GM12878 (cell line): ENCODE measurements at regions not wholly inside any gene's neighbourhood (a gene's known extent, or its start where the extent isn't known, plus 50 kb on each side); places are given as distances from the start of the nearest gene placed in this dataset.

ENCODE experiments used
- ATAC-seq: fragments of 200-7000 bp; cut with Tn5 transposase; 3 replicates; pipeline ENCODE4 v1.9.1; 2020; ENCODE audit warnings: mild to moderate bottlenecking, moderate library complexity
- BruUV-seq: library from RNA; stranded (reverse); fragments of 400-500 nt; replicated peaks from 2 replicates; lab custom pipeline; 2021; lab: Mats Ljungman, UMichigan
- CTCF ChIA-PET: fragments of 300-600 bp; sonication (Branson Sonifier 250); formaldehyde crosslinking; extraction: SDS; loops from one replicate; lab custom pipeline; 2021; ENCODE audit warnings: inconsistent platforms; lab: Yijun Ruan, JAX
- POLR2A ChIA-PET: fragments of 350-600 bp; formaldehyde crosslinking; extraction: SDS; loops from one replicate; lab custom pipeline; 2021; ENCODE audit warnings: inconsistent platforms; lab: Charles Lee
- RAD21 ChIA-PET: fragments of 300-600 bp; sonication (Branson Sonifier 250); formaldehyde crosslinking; loops from one replicate; lab custom pipeline; 2023; ENCODE audit warnings: antibody characterized with exemption; ENCODE audit not compliant: unreplicated experiment; lab: Charles Lee
- SMC1A ChIA-PET: fragments of 300-600 bp; sonication (Branson Sonifier 250); formaldehyde crosslinking; loops from one replicate; lab custom pipeline; 2023; ENCODE audit not compliant: unreplicated experiment, uncharacterized antibody; lab: Charles Lee
- DNase-seq: peaks from one replicate; pipeline ENCODE4 v3.0.0-alpha.2; 2011; ENCODE audit warnings: low read depth, low spot score
- FAIRE-seq: peaks from 3 replicates; lab custom pipeline; 2011; peaks lifted over from hg19 to GRCh38; lab: Jason Lieb, UNC
- H2AFZ ChIP-seq: 2 replicates; pipeline ENCODE4 v1.6.0; 2011; ENCODE audit warnings: low read depth, low read length, control low read depth; ENCODE audit not compliant: control insufficient read depth
- H3K27ac ChIP-seq: 2 replicates; pipeline ENCODE4 v1.5.1; 2011; ENCODE audit warnings: control low read depth; ENCODE audit not compliant: control insufficient read depth, insufficient read depth
- H3K27me3 ChIP-seq, 2 experiments: replicated peaks in 1 of 2; 2 replicates each; pipeline versions ENCODE4 v1.6.0 to v1.6.1; 2011; ENCODE audit warnings: low read length in 1 of 2; ENCODE audit not compliant: control insufficient read depth in 2 of 2, insufficient read depth in 2 of 2
- H3K36me3 ChIP-seq, 2 experiments: 2 replicates each; pipeline ENCODE4 v1.5.1; 2011; ENCODE audit warnings: low read length in 1 of 2; ENCODE audit not compliant: control insufficient read depth in 2 of 2, insufficient read depth in 2 of 2
- H3K4me1 ChIP-seq: 2 replicates; pipeline ENCODE4 v1.6.1; 2011; ENCODE audit warnings: mild to moderate bottlenecking, low read length, moderate library complexity, mixed read lengths; ENCODE audit not compliant: control insufficient read depth, insufficient read depth
- H3K4me2 ChIP-seq: 2 replicates; pipeline ENCODE4 v1.6.0; 2011; ENCODE audit warnings: control low read depth; ENCODE audit not compliant: control insufficient read depth, insufficient read depth
- H3K4me3 ChIP-seq: fragments of 200-600 bp; sonication (generic); 2 replicates; pipeline ENCODE4 v1.5.1; 2016
- H3K79me2 ChIP-seq: 2 replicates; pipeline ENCODE4 v1.6.0; 2011; ENCODE audit warnings: low read length; ENCODE audit not compliant: control insufficient read depth, insufficient read depth
- H3K9ac ChIP-seq: 2 replicates; pipeline ENCODE4 v1.8.0; 2011; ENCODE audit warnings: low read length, control low read depth, mixed read lengths; ENCODE audit not compliant: control insufficient read depth, insufficient read depth
- H3K9me3 ChIP-seq: replicated peaks from 3 replicates; pipeline ENCODE4 v1.5.1; 2011; ENCODE audit warnings: mild to moderate bottlenecking, low read length; ENCODE audit not compliant: control insufficient read depth, insufficient read depth
- H4K20me1 ChIP-seq: 2 replicates; pipeline ENCODE4 v1.6.0; 2011; ENCODE audit not compliant: control insufficient read depth, insufficient read depth
- CREM ChIP-seq: IDR thresholded peaks from 2 replicates; pipeline ENCODE4 v1.6.1; 2014; ENCODE audit warnings: antibody characterized with exemption, low read depth
- CTCF ChIP-seq, 3 experiments: IDR thresholded peaks in 2 of 3; conservative IDR thresholded peaks in 1 of 3; 2 replicates each; pipeline ENCODE4 v1.5.1; 2011; ENCODE audit warnings: low read depth in 3 of 3, low read length in 3 of 3, mild to moderate bottlenecking in 3 of 3, control low read depth in 2 of 3, moderate library complexity in 2 of 3, inconsistent platforms in 1 of 3, mixed read lengths in 1 of 3; ENCODE audit not compliant: control insufficient read depth in 2 of 3, insufficient read depth in 1 of 3; ENCODE audit errors: extremely low read depth in 1 of 3
- RAD51 ChIP-seq: fragments of 450-650 bp; IDR thresholded peaks from 2 replicates; pipeline ENCODE4 v1.6.1; 2016; ENCODE audit warnings: moderate library complexity, mild to moderate bottlenecking, inconsistent platforms
- SIX5 ChIP-seq: IDR thresholded peaks from 2 replicates; pipeline ENCODE4 v1.6.1; 2011; ENCODE audit warnings: mild to moderate bottlenecking, low read depth, low read length, moderate library complexity; ENCODE audit not compliant: severe bottlenecking
- ZNF687 ChIP-seq: fragments of 450-650 bp; IDR thresholded peaks from 2 replicates; pipeline ENCODE4 v1.6.1; 2017; ENCODE audit warnings: mild to moderate bottlenecking, moderate library complexity
- WGBS: methylation state at CpG from one replicate; pipeline ENCODE4 v1.1.6; 2016; ENCODE audit warnings: low lambda C conversion rate; ENCODE audit not compliant: insufficient replicate concordance, insufficient coverage; ENCODE audit errors: missing lambda C conversion rate; 5-methylcytosine and 5-hydroxymethylcytosine counted together
- in situ Hi-C: fragments of 300-500 bp; cut with MboI; formaldehyde crosslinking; loops from 9 replicates; pipeline ENCODE4 v1.14.3; 2018; ENCODE audit warnings: mixed read lengths
- intact Hi-C: fragments of 100-400 bp; cut with micrococcal nuclease; formaldehyde crosslinking; loops from one replicate; pipeline ENCODE4 v1.14.2; 2022; ENCODE audit not compliant: unreplicated experiment
- TF ChIP-seq, protein P1 (sequence below): IDR thresholded peaks from 2 replicates; pipeline ENCODE4 v1.6.1; 2011; ENCODE audit warnings: mild to moderate bottlenecking, low read depth, low read length, moderate library complexity; ENCODE audit not compliant: insufficient replicate concordance

DNA sequence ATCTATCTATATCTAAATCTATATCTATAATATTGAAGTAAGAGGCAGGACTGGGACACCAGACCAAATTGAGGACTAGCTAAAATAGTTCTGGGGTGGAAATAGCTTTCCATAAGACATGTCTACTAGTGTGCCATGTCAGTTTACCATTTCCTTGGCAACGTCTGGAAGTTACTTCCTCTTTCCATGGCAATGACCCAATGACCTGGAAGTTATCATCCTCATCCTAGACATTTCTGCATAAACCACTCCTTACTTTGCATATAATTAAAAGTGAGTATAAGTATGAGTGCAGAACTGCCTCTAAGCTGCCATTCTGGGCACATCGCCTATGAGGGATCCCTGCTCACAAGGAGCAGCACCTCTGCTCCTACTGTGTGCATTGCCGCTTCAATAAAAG lies 734.0 kb upstream of the GCFC2 start:
- no peak overlapping the region for H3K27ac ChIP-seq
- TF ChIP-seq CREM, result no peak
- no peaks in the 10 kb centered on the region for H3K4me1 ChIP-seq
- no peak overlapping the region for H3K4me2 ChIP-seq
- intact Hi-C loops, result no loop called here
- ChIA-PET POLR2A (interaction anchor here (0.8 kb wide), 1 partner anchor 29 kb away, joined by 3 read pairs; no protein-coding TSS in a partner anchor), RAD21 (interaction anchor here (0.5 kb wide), 1 partner anchor 1219 kb away, joined by 3 read pairs; no protein-coding TSS in a partner anchor), CTCF (interaction anchor here (2.2 kb wide), 1 partner anchor 28 kb away, joined by 5 read pairs; no protein-coding TSS in a partner anchor), SMC1A (interaction anchor here (0.7 to 1.8 kb wide), 3 partner anchors 10 to 23 kb away, joined by 3 to 8 read pairs (median 3); no protein-coding TSS in a partner anchor)
- no peak overlapping the region for H2AFZ ChIP-seq
- no peaks in the 10 kb centered on the region for H3K36me3 ChIP-seq
- in situ Hi-C loops, result no loop called here
- H3K27me3 ChIP-seq, result no peaks in the 10 kb centered on the region
- DNase-seq (no peak), FAIRE-seq (no peak), ATAC-seq (no peak)
- no TSS peak for BruUV-seq
- no peaks in the 10 kb centered on the region; the same call in 2 of the 3 replicates for H3K9me3 ChIP-seq
- no peak overlapping the region for H3K4me3 ChIP-seq
- no peak overlapping the region for H3K9ac ChIP-seq
- WGBS, result 44% methylated on average over 3 of the region's 3 CpGs
- H4K20me1 ChIP-seq, result no peaks in the 10 kb centered on the region
- no peaks in the 10 kb centered on the region for H3K79me2 ChIP-seq

DNA sequence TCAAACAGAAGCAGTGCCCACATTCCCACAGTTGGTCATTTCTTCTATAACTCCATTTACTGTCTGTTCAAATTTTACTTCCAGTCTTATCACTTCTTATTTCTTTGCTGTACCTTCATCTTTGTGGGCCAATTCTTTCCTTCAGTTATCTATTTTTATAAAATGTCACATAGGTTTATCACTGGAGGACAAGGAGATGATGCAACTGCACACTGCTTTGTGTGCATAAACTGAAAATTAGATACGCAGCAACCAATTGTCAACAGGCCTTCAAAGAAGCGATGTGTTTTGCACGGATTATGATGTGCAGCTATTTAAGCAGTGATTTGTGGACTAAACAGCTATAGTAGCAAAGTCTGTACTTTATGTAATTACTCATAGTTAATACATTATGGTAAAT lies 726.8 kb upstream of the GCFC2 start:
- DNase-seq (no peak), FAIRE-seq (no peak), ATAC-seq (no peak)
- H3K79me2 ChIP-seq, result no peaks in the 10 kb centered on the region
- no peaks in the 10 kb centered on the region for H3K27me3 ChIP-seq
- ChIA-PET CTCF (no interaction called here), RAD21 (no interaction called here), POLR2A (no interaction called here), SMC1A (no interaction called here)
- no peak overlapping the region for H3K4me3 ChIP-seq
- no peaks in the 10 kb centered on the region for H4K20me1 ChIP-seq
- no peaks in the 10 kb centered on the region for H3K9me3 ChIP-seq
- no peaks in the 10 kb centered on the region for H3K36me3 ChIP-seq
- no peak overlapping the region for H3K27ac ChIP-seq
- BruUV-seq, result no TSS peak
- H3K4me2 ChIP-seq, result no peak overlapping the region
- H2AFZ ChIP-seq, result no peak overlapping the region
- H3K4me1 ChIP-seq, result no peaks in the 10 kb centered on the region
- in situ Hi-C loops, result no loop called here
- WGBS, result 35% methylated on average over 3 of the region's 3 CpGs
- no peak overlapping the region for H3K9ac ChIP-seq
- intact Hi-C loops, result no loop called here
- TF ChIP-seq RAD51, result no peak
- TF ChIP-seq ZNF687, result no peak
- TF ChIP-seq, protein P1, sequence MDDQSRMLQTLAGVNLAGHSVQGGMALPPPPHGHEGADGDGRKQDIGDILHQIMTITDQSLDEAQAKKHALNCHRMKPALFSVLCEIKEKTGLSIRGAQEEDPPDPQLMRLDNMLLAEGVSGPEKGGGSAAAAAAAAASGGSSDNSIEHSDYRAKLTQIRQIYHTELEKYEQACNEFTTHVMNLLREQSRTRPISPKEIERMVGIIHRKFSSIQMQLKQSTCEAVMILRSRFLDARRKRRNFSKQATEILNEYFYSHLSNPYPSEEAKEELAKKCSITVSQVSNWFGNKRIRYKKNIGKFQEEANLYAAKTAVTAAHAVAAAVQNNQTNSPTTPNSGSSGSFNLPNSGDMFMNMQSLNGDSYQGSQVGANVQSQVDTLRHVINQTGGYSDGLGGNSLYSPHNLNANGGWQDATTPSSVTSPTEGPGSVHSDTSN, result no peak
- no peak for TF ChIP-seq SIX5
- no peak for TF ChIP-seq CTCF (IDR thresholded peaks at IDR 0.05 in 2 of 3, conservative IDR thresholded peaks at IDR 0.05 in 1 of 3; ENCODE audit: control insufficient read depth in 2 of 3, extremely low read depth in 1 of 3, insufficient read depth in 1 of 3, low read depth in 3 of 3, low read length in 3 of 3)
